GM12878 (cell line): ENCODE measurements at regions not wholly inside any gene's neighbourhood (a gene's known extent, or its start where the extent isn't known, plus 50 kb on each side); places are given as distances from the start of the nearest gene placed in this dataset.

Experiments
- ASH2L ChIP-seq: fragments of 300-600, 200-600 bp; sonication (generic); IDR thresholded peaks from 2 replicates; pipeline ENCODE4 v1.6.1; 2017; ENCODE audit warnings: low read depth, mild to moderate bottlenecking, borderline replicate concordance
- BACH1 ChIP-seq: fragments of 450-650 bp; IDR thresholded peaks from 2 replicates; pipeline ENCODE4 v1.6.1; 2017; ENCODE audit warnings: mild to moderate bottlenecking, borderline replicate concordance
- BCL3 ChIP-seq: IDR thresholded peaks from 2 replicates; pipeline ENCODE4 v1.6.1; 2011; ENCODE audit warnings: borderline replicate concordance, low read depth, mild to moderate bottlenecking, moderate library complexity, low read length; ENCODE audit not compliant: insufficient read depth, poor library complexity, severe bottlenecking
- CBFB ChIP-seq: IDR thresholded peaks from 2 replicates; pipeline ENCODE4 v1.6.1; 2016; ENCODE audit warnings: antibody characterized with exemption, low read depth
- DPF2 ChIP-seq: fragments of 450-650 bp; IDR thresholded peaks from 2 replicates; pipeline ENCODE4 v1.6.1; 2017; ENCODE audit warnings: mild to moderate bottlenecking
- FOXK2 ChIP-seq: fragments of 450-650 bp; IDR thresholded peaks from 2 replicates; pipeline ENCODE4 v1.6.1; 2017; ENCODE audit warnings: mild to moderate bottlenecking, moderate library complexity
- KAT2A ChIP-seq: conservative IDR thresholded peaks from 2 replicates; pipeline ENCODE4 v1.6.1; 2011; ENCODE audit warnings: low read depth, low read length; ENCODE audit not compliant: control insufficient read depth
- MEF2B ChIP-seq: fragments of 450-650 bp; IDR thresholded peaks from 2 replicates; pipeline ENCODE4 v1.6.1; 2018; ENCODE audit warnings: mild to moderate bottlenecking, moderate library complexity; ENCODE audit not compliant: partially characterized antibody, poor library complexity, severe bottlenecking
- RB1 ChIP-seq: fragments of 450-650 bp; formaldehyde crosslinking; IDR thresholded peaks from 2 replicates; pipeline ENCODE4 v1.6.1; 2017; ENCODE audit warnings: mild to moderate bottlenecking, borderline replicate concordance
- SPI1 ChIP-seq: IDR thresholded peaks from 2 replicates; pipeline ENCODE4 v1.6.1; 2011; ENCODE audit warnings: low read depth, mild to moderate bottlenecking, low read length, moderate library complexity, borderline replicate concordance; ENCODE audit not compliant: insufficient read depth
- TARDBP ChIP-seq: IDR thresholded peaks from 2 replicates; pipeline ENCODE4 v1.6.1; 2016; ENCODE audit warnings: borderline replicate concordance
- TCF7 ChIP-seq: IDR thresholded peaks from 2 replicates; pipeline ENCODE4 v1.6.1; 2014; ENCODE audit warnings: antibody characterized with exemption, borderline replicate concordance
- YBX1 ChIP-seq: fragments of 450-650 bp; IDR thresholded peaks from 2 replicates; pipeline ENCODE4 v1.6.1; 2016; ENCODE audit warnings: antibody characterized with exemption
- ZBTB4 ChIP-seq: fragments of 450-650 bp; formaldehyde crosslinking; IDR thresholded peaks from 2 replicates; pipeline ENCODE4 v1.4.0; 2022; ENCODE audit warnings: mild to moderate bottlenecking, moderate library complexity
- ZBTB40 ChIP-seq: fragments of 450-650 bp; IDR thresholded peaks from 2 replicates; pipeline ENCODE4 v1.6.1; 2016; ENCODE audit warnings: mild to moderate bottlenecking, moderate library complexity, borderline replicate concordance
- ZNF274 ChIP-seq: IDR thresholded peaks from one replicate; pipeline ENCODE4 v1.8.0; 2011; ENCODE audit not compliant: insufficient read length, insufficient read depth
- ZNF687 ChIP-seq: fragments of 450-650 bp; IDR thresholded peaks from 2 replicates; pipeline ENCODE4 v1.6.1; 2017; ENCODE audit warnings: mild to moderate bottlenecking, moderate library complexity

- TF ChIP-seq ZNF687 (no peak), ZBTB4 (no peak), RB1 (no peak), ASH2L (no peak), BCL3 (no peak), BACH1 (no peak), DPF2 (peak; percentile 92), YBX1 (no peak), KAT2A (no peak), MEF2B (peak; percentile 56), TARDBP (no peak), SPI1 (peak; percentile 86), ZNF274 (no peak), CBFB (no peak), TCF7 (no peak), ZBTB40 (no peak), FOXK2 (no peak)
Measured at GRCh38 chr4:12926189-12927066, 557.7 kb downstream of the RAB28 start (continued).
